ENCODE measurements at regions not wholly inside any gene's neighbourhood (a gene's known extent, or its start where the extent isn't known, plus 50 kb on each side); places are given as distances from the start of the nearest gene placed in this dataset.

- TF ChIP-seq EZH2 (IDR thresholded peaks at IDR 0.05; ENCODE audit: borderline replicate concordance, low read length) = no peak
- TF ChIP-seq CTCF (IDR thresholded peaks at IDR 0.05; ENCODE audit: low read length) = no peak
Measured at GRCh38 chr15:29566914-29567313, 255.4 kb downstream of the TJP1 start.
